OCI-LY1 (cell line): ENCODE measurements at regions not wholly inside any gene's neighbourhood (a gene's known extent, or its start where the extent isn't known, plus 50 kb on each side); places are given as distances from the start of the nearest gene placed in this dataset.

ENCODE experiments used
- EZH2 ChIP-seq: fragments of 200-600 bp; sonication (generic), shearing (Covaris generic); IDR thresholded peaks from 2 replicates; pipeline ENCODE4 v1.8.0; 2017; ENCODE audit warnings: borderline replicate concordance, mixed run types, mild to moderate bottlenecking, antibody characterized with exemption, low read length, moderate library complexity, mixed read lengths
- TF ChIP-seq, protein P1 (sequence below): fragments of 200-600 bp; sonication (generic), shearing (Covaris generic); IDR thresholded peaks from 2 replicates; pipeline ENCODE4 v1.5.1; 2017; ENCODE audit warnings: mild to moderate bottlenecking, antibody characterized with exemption, low read length, moderate library complexity, mixed read lengths

DNA sequence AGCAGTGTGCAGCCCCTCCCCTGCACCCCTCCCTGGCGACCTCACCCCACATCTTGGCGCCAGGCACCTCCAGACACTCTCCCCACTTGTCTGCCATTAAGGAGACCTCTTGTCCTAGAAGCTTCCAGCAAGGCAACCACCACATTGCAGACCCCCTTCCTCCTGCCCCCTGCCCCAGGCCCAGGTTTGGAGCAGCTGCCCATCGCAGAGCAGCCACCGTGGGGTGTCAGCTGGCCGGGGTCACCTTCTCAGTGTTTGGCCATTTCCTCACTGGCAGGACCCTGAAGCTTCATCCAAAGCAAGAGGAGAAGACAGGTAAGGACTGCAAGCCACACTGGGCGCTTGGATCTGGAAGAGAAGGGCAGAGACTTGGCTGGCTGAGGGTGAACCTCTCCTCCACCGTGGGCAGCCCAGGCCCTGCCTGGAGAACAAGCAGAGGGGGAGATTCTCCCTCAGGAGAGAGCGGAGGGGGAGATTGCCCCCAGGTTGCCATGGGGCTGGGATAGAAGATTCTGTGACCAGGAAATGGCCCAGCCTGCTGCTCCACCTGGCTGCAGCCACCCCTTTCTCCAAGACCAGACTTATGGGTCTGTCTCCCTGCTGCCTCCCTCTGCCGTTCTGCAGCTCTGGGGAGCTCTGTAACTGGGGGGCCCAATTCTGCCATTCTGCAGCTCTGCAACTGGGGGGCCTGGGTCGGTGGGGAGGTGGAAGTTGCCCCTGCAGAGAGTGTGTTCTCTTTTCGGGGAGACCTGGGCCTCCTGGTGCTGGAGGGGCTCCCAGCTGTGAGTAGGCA lies 72.9 kb upstream of the C14orf180 start:
- TF ChIP-seq, protein P1, sequence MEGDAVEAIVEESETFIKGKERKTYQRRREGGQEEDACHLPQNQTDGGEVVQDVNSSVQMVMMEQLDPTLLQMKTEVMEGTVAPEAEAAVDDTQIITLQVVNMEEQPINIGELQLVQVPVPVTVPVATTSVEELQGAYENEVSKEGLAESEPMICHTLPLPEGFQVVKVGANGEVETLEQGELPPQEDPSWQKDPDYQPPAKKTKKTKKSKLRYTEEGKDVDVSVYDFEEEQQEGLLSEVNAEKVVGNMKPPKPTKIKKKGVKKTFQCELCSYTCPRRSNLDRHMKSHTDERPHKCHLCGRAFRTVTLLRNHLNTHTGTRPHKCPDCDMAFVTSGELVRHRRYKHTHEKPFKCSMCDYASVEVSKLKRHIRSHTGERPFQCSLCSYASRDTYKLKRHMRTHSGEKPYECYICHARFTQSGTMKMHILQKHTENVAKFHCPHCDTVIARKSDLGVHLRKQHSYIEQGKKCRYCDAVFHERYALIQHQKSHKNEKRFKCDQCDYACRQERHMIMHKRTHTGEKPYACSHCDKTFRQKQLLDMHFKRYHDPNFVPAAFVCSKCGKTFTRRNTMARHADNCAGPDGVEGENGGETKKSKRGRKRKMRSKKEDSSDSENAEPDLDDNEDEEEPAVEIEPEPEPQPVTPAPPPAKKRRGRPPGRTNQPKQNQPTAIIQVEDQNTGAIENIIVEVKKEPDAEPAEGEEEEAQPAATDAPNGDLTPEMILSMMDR, result no peak
- no peak for TF ChIP-seq EZH2
